Right lobe of liver (tissue), 6 donors: ENCODE measurements at regions not wholly inside any gene's neighbourhood (a gene's known extent, or its start where the extent isn't known, plus 50 kb on each side); places are given as distances from the start of the nearest gene placed in this dataset.
A peak's percentile ranks its signal among the peaks of the same experiment; 100 is the strongest.
"Not testable (repeated sequence)": the region's sequence is repeated elsewhere in the genome, so short reads cannot be mapped to it uniquely, and the experiment has no call there.

Experiments
- ATAC-seq, 4 donors: fragments of 200-7000 bp; cut with Tn5 transposase; one replicate each; pipeline ENCODE4 v1.9.1; 2020; ENCODE audit warnings: mild to moderate bottlenecking in 4 of 4, moderate library complexity in 4 of 4
- DNase-seq, 3 donors: peaks; one replicate each; pipeline ENCODE4 v3.0.0-alpha.2; 2020
- H3K27ac ChIP-seq, 3 donors: fragments of 200-600 bp; one replicate each; pipeline ENCODE4 v1.8.0; 2022
- H3K27me3 ChIP-seq, 2 donors: fragments of 200-600 bp; one replicate each; pipeline ENCODE4 v1.8.0; 2022
- H3K36me3 ChIP-seq, 4 donors: fragments of 200-600 bp; sonication (generic) in 1 of 4; one replicate each; pipeline versions ENCODE4 v1.5.1 to v1.8.0; 2017 to 2022; ENCODE audit warnings: control low read depth in 1 of 4
- H3K4me1 ChIP-seq, 4 donors: fragments of 200-600 bp; sonication (generic) in 1 of 4; one replicate each; pipeline versions ENCODE4 v1.5.1 to v1.8.0; 2017 to 2022; ENCODE audit warnings: control low read depth in 1 of 4
- H3K4me3 ChIP-seq, 3 donors: fragments of 200-600 bp; one replicate each; pipeline ENCODE4 v1.8.0; 2022
- H3K9me3 ChIP-seq, 4 donors: fragments of 200-600 bp; sonication (generic) in 1 of 4; one replicate each; pipeline versions ENCODE4 v1.5.1 to v1.8.0; 2017 to 2022; ENCODE audit warnings: control low read depth in 1 of 4
- POLR2A ChIP-seq: fragments of 450-650 bp; IDR thresholded peaks from one replicate; pipeline ENCODE4 v1.6.1; 2017; ENCODE audit warnings: antibody characterized with exemption, mild to moderate bottlenecking
- WGBS: methylation state at CpG from one replicate; pipeline ENCODE4 v1.1.6; 2018; ENCODE audit warnings: low coverage, low lambda C conversion rate; ENCODE audit not compliant: insufficient coverage; ENCODE audit errors: missing lambda C conversion rate; 5-methylcytosine and 5-hydroxymethylcytosine counted together
- intact Hi-C, 2 donors: fragments of 100-400 bp; cut with DNase I; formaldehyde crosslinking; loops; one replicate each; pipeline versions ENCODE4 v1.11.2 to v1.14.1; 2022
- TF ChIP-seq, protein P1 (sequence below), 4 donors: fragments of 200-600 bp in 3 of 4; fragments of 450-650 bp in 1 of 4; IDR thresholded peaks; one replicate each; pipeline versions ENCODE4 v1.5.1 to v1.8.0; 2016 to 2022; ENCODE audit warnings: antibody characterized with exemption in 4 of 4, mild to moderate bottlenecking in 2 of 4
- donor health status: DM: no; HTN: yes; CAD: no.
- donor health status: DM: no; HTN: no; CAD: no.
- donor health status: DM: no; HTN: no; CAD: no.
- donor health status: DM: no; HTN: yes; CAD: no.
- donor health status: DM: no; HTN: yes; CAD: no.

DNA sequence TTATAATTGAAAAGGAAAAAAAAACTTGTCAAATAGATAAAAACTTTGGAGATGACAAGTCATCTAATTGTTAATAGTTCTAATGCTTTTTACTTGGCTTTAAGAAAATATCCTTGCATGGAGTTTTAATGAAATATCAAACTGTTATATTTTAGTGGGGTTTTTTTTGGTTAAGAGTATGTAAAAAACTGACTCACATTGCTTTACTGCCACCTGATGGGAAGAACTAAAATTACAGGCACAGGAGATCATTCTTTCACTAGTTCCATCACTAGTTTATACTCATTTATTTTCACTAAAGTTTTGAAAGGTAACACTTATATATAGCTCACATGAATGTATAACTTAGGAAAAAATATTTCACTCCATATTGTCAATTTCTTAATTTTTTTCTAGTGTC is 309.1 kb downstream of the LMBRD1 start:
- Histone ChIP-seq H3K27ac (no peak overlapping the region), H3K4me1 (no peaks in the 10 kb centered on the region), H3K27me3 (no peaks in the 10 kb centered on the region), H3K36me3 (no peaks in the 10 kb centered on the region), H3K9me3 (no peaks in the 10 kb centered on the region), H3K4me3 (no peak overlapping the region)
- no peak for TF ChIP-seq POLR2A
- TF ChIP-seq, protein P1, sequence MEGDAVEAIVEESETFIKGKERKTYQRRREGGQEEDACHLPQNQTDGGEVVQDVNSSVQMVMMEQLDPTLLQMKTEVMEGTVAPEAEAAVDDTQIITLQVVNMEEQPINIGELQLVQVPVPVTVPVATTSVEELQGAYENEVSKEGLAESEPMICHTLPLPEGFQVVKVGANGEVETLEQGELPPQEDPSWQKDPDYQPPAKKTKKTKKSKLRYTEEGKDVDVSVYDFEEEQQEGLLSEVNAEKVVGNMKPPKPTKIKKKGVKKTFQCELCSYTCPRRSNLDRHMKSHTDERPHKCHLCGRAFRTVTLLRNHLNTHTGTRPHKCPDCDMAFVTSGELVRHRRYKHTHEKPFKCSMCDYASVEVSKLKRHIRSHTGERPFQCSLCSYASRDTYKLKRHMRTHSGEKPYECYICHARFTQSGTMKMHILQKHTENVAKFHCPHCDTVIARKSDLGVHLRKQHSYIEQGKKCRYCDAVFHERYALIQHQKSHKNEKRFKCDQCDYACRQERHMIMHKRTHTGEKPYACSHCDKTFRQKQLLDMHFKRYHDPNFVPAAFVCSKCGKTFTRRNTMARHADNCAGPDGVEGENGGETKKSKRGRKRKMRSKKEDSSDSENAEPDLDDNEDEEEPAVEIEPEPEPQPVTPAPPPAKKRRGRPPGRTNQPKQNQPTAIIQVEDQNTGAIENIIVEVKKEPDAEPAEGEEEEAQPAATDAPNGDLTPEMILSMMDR (IDR thresholded peaks at IDR 0.05): peak in 1 of 4 donors; percentile 6
- DNase-seq (no peak), ATAC-seq (no peak)
- intact Hi-C loops: no loop called here

DNA sequence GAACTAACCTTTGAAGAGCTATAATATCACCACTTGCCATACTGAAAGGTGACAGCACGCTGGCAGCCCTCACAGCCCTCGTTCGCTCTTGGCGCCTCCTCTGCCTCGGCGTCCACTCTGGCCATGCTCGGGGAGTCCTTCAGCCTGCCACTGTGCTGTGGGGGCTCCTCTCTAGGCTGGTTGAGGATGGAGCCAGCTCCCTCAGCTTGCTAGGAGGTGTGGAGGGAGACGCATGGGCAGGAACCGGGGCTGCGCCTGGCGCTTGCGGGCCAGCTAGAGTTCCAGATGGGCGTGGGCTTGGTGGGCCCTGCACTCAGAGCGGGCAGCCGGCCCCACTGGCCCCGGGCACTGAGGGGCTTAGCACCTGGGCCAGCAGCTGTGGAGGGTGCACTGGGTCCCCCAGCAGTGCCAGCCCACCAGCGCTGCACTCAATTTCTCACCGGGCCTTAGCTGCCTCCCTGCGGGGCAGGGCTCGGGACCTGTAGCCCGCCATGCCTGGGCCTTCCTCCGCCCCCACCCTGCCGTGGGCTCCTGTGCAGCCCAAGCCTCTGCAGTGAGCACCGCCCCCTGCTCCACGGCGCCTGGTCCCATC is 329.7 kb downstream of the LMBRD1 start:
- no peak overlapping the region for H3K4me3 ChIP-seq
- 100% methylated on average over 4 of the region's 26 CpGs for WGBS
- no peak overlapping the region for H3K27ac ChIP-seq
- no peaks in the 10 kb centered on the region for H3K4me1 ChIP-seq
- no peak for TF ChIP-seq POLR2A
- TF ChIP-seq, protein P1 (IDR thresholded peaks at IDR 0.05): no peak
- H3K36me3 ChIP-seq: no peaks in the 10 kb centered on the region
- intact Hi-C loops: no loop called here
- ATAC-seq (no peak), DNase-seq (no peak)
- no peaks in the 10 kb centered on the region for H3K27me3 ChIP-seq
- H3K9me3 ChIP-seq: no peaks in the 10 kb centered on the region

DNA sequence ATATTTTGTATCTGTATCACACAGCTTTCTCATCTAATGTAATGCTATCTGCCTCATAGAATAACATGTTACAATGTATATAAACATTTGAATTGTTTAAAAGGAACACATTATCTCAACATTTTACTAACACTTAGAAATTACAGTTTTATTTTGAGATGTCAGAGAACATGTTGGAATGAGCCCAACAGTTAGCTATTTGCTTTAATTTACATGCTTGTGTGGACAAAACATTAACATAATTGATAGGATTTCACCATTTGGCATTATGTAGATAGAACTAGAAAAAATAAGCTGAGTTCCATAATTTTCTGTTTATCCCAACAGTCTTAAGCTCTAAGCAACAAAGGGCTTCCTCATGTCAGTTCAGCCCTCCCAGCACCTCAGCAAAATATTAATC is 330.9 kb downstream of the LMBRD1 start:
- no peaks in the 10 kb centered on the region for H3K27me3 ChIP-seq
- no peak for DNase-seq
- H3K4me1 ChIP-seq: no peaks in the 10 kb centered on the region
- H3K9me3 ChIP-seq: no peaks in the 10 kb centered on the region
- no peak for TF ChIP-seq POLR2A
- TF ChIP-seq, protein P1 (IDR thresholded peaks at IDR 0.05): no peak
- intact Hi-C loops: no loop called here
- H3K4me3 ChIP-seq: no peak overlapping the region
- no peaks in the 10 kb centered on the region for H3K36me3 ChIP-seq
- no peak for ATAC-seq
- H3K27ac ChIP-seq: no peak overlapping the region

DNA sequence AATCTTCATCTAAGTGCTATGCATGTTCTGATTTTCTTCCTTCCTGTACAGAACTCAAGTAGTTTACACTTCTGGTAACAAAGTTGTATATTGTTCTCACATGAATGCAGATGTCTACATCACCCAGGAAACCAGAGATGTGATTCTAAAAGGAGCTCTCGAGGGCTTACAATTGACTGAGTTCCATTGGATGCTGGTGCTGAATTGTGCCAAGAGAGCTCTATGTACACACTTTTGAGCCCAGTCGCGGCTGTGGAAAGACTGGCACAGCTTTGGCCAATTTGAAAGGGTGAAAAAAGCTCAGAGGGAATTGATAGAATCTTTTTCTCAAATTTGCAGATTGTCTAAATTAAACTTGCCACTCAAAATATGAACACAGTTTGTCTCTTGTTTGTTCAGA is 340.7 kb downstream of the LMBRD1 start:
- WGBS: 39% methylated on average over 3 of the region's 3 CpGs
- Histone ChIP-seq H3K9me3 (no peaks in the 10 kb centered on the region), H3K36me3 (no peaks in the 10 kb centered on the region), H3K27me3 (no peaks in the 10 kb centered on the region), H3K4me3 (no peak overlapping the region), H3K4me1 (no peaks in the 10 kb centered on the region), H3K27ac (no peak overlapping the region)
- intact Hi-C loops: no loop called here
- no peak for ATAC-seq
- TF ChIP-seq POLR2A: no peak
- TF ChIP-seq, protein P1 (IDR thresholded peaks at IDR 0.05): no peak
- no peak for DNase-seq

DNA sequence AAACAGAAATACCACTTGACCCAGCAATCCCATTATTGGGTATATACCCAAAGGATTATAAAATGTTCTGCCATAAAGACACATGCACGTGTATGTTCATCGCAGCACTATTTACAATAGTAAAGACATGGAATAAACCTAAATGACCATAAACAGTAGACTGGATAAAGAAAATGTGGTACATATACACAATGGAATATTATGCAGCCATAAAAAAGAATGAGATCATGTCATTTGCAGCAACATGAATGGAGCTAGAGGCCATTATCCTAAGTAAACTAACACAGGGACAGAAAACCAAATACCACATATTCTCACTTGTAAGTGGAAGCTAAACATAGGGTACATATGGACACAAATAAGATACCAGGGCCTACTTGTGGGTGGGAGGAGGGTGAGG is 342.2 kb downstream of the LMBRD1 start:
- ATAC-seq, DNase-seq, H3K4me1 ChIP-seq: not testable (repeated sequence)

DNA sequence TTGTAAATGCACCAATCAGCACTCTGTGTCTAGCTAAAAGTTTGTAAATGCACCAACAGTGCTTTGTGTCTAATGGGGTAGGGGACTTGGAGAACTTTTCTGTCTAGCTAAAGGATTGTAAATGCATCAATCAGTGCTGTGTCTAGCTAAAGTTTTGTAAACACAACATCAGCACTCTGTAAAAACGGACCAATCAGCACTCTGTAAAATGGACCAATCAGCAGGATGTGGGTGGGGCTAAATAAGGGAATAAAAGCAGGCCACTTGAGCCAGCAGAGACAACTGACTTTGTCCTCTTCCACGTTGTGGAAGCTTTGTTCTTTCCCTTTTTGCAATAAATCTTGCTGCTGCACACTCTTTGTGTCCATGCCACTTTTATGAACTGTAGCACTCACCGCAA is 346.3 kb downstream of the LMBRD1 start:
- intact Hi-C loops, H3K9me3 ChIP-seq, H3K27ac ChIP-seq, ATAC-seq, H3K4me3 ChIP-seq, H3K27me3 ChIP-seq, DNase-seq, H3K4me1 ChIP-seq, H3K36me3 ChIP-seq: not testable (repeated sequence)
- WGBS: 52% methylated on average over 3 of the region's 3 CpGs

More for the DNA sequence above, 342.2 kb downstream of the LMBRD1 start:
- H3K4me3 ChIP-seq, H3K36me3 ChIP-seq, intact Hi-C loops, H3K27me3 ChIP-seq, H3K27ac ChIP-seq, H3K9me3 ChIP-seq: not testable (repeated sequence)
- 69% methylated on average over 2 of the region's 2 CpGs for WGBS
